Right cardiac atrium (tissue), 5 donors: ENCODE measurements at regions not wholly inside any gene's neighbourhood (a gene's known extent, or its start where the extent isn't known, plus 50 kb on each side); places are given as distances from the start of the nearest gene placed in this dataset.

Experiments
- ATAC-seq, 2 donors: fragments of 200-7000 bp; cut with Tn5 transposase; one replicate each; pipeline versions ENCODE4 v1.8.0 to v1.9.1; 2020; ENCODE audit warnings: moderate library complexity in 2 of 2, mild to moderate bottlenecking in 1 of 2
- DNase-seq, 3 donors: peaks; one replicate each; pipeline ENCODE4 v3.0.0-alpha.2; 2020
- H3K27ac ChIP-seq: one replicate; pipeline ENCODE4 v1.5.1; 2013; ENCODE audit warnings: mild to moderate bottlenecking, low read length, control low read depth, moderate library complexity
- H3K27me3 ChIP-seq: one replicate; pipeline ENCODE4 v1.6.1; 2013; ENCODE audit not compliant: control insufficient read depth, insufficient read depth
- H3K4me1 ChIP-seq: one replicate; pipeline ENCODE4 v1.6.1; 2013; ENCODE audit warnings: low read length; ENCODE audit not compliant: control insufficient read depth, insufficient read depth
- H3K4me3 ChIP-seq: one replicate; pipeline ENCODE4 v1.5.1; 2013; ENCODE audit warnings: low read length, control low read depth
- H3K9me3 ChIP-seq: one replicate; pipeline ENCODE4 v1.6.1; 2013; ENCODE audit warnings: low read length; ENCODE audit not compliant: control insufficient read depth
- WGBS: extraction: QIAGEN DNeasy Blood & Tissue Kit; methylation state at CpG from one replicate; pipeline ENCODE4 v1.1.7; 2013; 5-methylcytosine and 5-hydroxymethylcytosine counted together
- intact Hi-C, 4 donors: fragments of 100-400 bp; cut with DNase I; formaldehyde crosslinking; loops; one replicate each; pipeline versions ENCODE4 v1.11.0 to v1.14.0; 2022 to 2023
- donor health status: healthy with polysubstance abuse.
- donor health status: DM: no; HTN: yes; CAD: no.
- donor health status: DM: no; HTN: no; CAD: no.
- donor health status: DM: no; HTN: yes; CAD: no; lungs with severe emphysema.
- donor health status: DM: yes; HTN: yes; CAD: no.

DNA sequence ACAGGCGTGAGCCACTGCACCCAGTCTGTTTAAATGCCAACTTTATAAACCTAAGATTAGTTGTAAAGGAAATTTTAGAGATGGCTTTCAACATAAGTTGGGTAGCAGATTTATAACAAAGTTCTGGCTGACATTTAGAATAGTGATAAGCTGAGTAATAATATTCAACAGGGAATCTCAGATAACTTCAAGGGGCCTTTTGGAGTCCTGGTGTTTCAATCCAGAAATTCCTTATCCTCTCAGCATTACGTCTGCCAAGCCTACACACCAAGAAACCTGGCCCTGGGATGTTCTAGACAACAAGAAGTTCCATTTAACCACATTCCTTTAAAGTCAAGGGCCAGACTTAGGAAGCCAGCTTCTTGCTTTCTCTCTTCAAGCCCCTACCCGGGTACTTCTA lies 59.5 kb upstream of the DYRK2 start:
- no peaks in the 10 kb centered on the region for H3K4me1 ChIP-seq
- WGBS = 66% methylated on average over 3 of the region's 3 CpGs
- H3K27me3 ChIP-seq = no peaks in the 10 kb centered on the region
- no peak overlapping the region for H3K4me3 ChIP-seq
- no peak for DNase-seq
- intact Hi-C loops = no loop called here
- peak in 1 of 2 donors; percentile 70 for ATAC-seq
- no peaks in the 10 kb centered on the region for H3K9me3 ChIP-seq
- H3K27ac ChIP-seq = no peak overlapping the region

DNA sequence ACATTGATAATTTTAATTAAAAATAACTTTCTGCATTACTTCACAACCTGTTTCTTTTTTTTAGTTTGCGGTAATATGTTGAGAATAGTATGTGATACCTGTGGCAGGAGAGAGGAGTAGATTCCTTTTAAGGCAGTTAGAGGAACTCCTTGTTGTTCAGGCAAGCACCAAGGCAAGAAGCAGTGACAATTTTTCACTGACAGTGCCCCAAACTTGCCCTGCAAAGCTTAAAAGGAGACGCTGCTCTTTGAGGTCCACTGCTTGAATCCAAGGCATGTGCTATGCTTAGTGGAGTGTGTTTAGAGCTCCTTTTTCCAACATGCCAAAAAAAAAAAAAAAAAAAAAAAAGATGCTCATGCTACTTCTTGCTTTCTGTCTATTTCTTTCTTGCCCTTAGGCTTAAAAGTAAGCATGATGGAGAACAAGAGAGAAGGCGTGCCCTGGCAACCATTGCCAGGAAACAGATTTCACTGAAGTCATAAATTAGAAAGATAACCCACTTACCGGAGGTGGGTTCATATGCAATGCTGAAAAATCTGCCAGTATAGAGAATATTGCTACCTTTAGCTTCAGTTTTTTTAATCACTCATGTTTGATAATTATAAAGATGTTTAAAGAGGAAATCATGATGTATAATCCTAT lies 58.3 kb upstream of the DYRK2 start:
- DNase-seq (no peak), ATAC-seq (no peak)
- Histone ChIP-seq H3K4me1 (no peaks in the 10 kb centered on the region), H3K4me3 (no peak overlapping the region), H3K9me3 (no peaks in the 10 kb centered on the region), H3K27ac (no peak overlapping the region), H3K27me3 (no peaks in the 10 kb centered on the region)
- WGBS = 72% methylated on average over 4 of the region's 4 CpGs
- intact Hi-C loops = no loop called here

DNA sequence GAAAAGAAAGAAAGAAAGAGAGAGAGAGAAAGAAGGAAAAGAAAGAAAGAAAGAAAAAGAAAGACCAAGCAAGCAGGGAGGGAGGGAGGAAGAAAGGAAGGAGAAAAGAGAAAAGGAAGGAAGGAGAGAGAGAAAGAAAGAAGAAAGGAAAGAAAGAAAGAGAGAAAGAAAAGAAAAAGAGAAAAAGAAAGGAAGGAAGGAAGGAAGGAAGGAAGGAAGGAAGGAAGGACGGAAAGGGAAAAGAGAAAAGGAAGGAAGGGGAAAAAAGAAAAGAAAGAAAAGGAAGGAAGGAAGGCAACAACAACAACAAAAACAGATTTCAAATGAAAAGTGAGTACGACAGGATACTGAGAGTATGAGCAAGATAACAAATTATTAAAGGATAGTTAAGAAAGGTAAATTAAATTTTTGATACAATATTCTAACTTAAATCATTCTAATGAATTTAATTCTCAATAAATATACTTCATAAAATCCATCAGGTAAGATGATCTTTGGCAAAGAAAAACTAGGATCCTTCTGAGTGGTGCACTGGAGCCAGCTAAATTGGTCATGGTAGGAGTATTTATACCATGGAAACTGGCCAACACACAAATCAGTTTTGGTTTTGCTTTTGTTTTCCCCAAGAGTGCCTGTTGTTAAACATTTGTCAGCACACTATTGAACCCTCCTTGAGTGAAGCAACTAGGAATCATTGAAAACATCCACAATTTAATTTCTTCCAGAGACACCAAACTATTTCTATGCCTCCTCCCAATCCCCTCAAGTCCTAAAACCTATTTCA lies 56.1 kb upstream of the DYRK2 start:
- DNase-seq (no peak), ATAC-seq (peak; percentile 71 to 78)
- 75% methylated on average over 2 of the region's 2 CpGs for WGBS
- no peaks in the 10 kb centered on the region for H3K27me3 ChIP-seq
- intact Hi-C loops = no loop called here
- H3K27ac ChIP-seq = no peak overlapping the region
- H3K4me3 ChIP-seq = no peak overlapping the region
- H3K4me1 ChIP-seq = no peaks in the 10 kb centered on the region
- H3K9me3 ChIP-seq = no peaks in the 10 kb centered on the region

DNA sequence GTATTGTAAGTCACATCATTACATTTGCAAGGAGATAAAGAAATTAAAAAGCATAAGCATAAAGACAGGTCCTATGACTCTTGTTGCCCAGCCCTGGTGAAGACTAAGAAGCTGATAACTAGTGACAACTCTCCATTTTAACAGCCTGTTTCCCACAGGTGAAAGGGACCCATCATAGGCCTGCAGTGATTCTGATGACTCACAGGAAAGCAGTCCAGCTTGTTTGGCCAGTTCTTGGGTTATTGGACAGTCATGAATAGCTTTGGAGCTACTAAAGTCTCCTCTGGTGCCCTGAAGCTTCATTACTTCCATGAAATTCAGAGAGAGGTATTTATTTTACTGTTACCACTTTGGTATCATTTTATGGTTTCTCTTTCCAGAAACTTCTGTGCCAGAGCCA lies 55.5 kb upstream of the DYRK2 start:
- H3K4me3 ChIP-seq = no peak overlapping the region
- no peaks in the 10 kb centered on the region for H3K9me3 ChIP-seq
- no peaks in the 10 kb centered on the region for H3K27me3 ChIP-seq
- intact Hi-C loops = no loop called here
- DNase-seq (no peak), ATAC-seq (peak; percentile 27 to 37)
- no peak overlapping the region for H3K27ac ChIP-seq
- no peaks in the 10 kb centered on the region for H3K4me1 ChIP-seq

DNA sequence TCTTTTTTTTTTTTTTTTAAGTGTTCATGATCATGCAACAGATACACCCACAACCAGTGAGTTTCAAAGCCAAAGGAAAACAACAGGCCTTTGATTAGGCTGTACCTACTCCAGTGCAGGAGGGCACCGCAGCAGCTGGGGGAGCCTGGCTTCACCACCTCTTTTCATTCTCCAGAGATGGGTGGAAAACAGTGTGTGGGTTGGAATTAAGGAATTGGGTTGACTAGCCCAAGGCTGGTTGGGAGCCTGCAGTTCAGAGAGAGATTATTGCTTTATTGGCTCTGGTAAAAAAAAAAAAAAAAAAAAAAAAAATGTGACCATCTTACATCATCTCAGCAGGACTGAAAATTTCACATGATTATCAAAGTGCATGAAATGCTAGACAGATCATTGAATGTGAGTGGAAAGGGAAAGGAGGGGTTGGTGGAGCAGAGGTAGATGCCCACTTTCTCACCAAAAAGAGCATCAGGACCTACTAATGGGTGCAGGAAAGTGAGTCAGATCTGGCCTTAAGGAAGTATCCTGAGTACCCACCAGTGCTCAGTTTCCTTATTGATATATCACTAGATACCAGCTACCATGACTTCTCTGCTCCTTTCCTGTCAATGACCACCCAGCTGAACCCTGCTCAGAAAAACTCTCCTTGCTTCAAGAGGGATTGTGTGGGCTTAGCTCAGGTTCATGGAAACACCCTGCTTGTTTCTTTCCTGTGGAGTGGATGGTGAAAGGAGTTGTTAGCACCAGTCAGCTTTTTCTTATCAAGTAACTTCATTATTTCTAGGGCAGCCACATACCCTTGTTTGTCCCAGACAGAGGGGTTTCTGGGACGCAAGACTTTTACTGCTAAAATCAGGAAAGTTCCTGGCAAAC lies 54.8 kb upstream of the DYRK2 start:
- DNase-seq = no peak
- Histone ChIP-seq H3K4me1 (no peaks in the 10 kb centered on the region), H3K9me3 (no peaks in the 10 kb centered on the region), H3K27ac (no peak overlapping the region), H3K27me3 (no peaks in the 10 kb centered on the region), H3K4me3 (no peak overlapping the region)
- WGBS = 76% methylated on average over 2 of the region's 2 CpGs
- intact Hi-C loops = no loop called here
- ATAC-seq = peak in 1 of 2 donors; percentile 20

DNA sequence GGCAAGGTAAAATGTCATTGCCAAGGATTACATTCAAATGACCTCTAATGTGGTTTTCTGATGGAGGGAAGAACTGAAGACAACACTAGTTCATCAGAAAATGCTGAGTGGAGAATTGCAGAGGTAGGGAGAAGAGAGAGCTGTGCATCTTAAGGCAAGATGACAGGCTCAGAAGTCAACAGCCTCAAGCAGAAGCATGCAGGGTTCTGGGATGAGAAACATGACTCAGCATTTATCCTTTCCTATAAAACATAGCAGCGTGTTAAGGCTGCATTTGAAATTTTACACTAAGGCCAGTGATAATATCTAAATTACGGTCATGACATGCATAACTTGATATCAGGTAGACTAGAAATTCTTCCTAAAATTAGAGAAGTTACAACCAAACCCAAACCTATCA lies 53.7 kb upstream of the DYRK2 start:
- ATAC-seq = no peak

DNA sequence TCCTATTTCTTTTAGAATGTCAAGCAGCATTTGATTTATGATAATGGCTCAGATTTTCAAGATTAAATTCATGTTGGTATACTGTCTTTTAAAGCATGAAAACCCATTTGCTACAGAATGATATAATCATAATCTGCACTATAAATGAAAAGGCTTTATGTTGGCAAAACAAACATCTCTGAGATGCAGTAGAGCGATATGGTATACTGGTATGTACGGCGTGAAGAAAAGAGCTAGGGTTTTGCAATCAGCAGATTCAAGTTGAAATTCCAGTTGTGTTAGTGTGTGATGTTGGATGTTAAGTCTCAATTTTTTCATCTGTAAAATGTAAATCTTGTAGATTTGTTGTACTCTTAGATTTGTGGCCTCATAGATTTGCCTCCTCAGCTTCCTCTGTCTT lies 53.2 kb upstream of the DYRK2 start:
- 63% methylated on average over 3 of the region's 3 CpGs for WGBS

More for the DNA sequence above, 53.7 kb upstream of the DYRK2 start:
- H3K27ac ChIP-seq = no peak overlapping the region
- no peak for DNase-seq
- no peaks in the 10 kb centered on the region for H3K4me1 ChIP-seq
- no peak overlapping the region for H3K4me3 ChIP-seq
- H3K27me3 ChIP-seq = no peaks in the 10 kb centered on the region
- intact Hi-C loops = no loop called here
- WGBS = 83% methylated on average over 2 of the region's 2 CpGs
- no peaks in the 10 kb centered on the region for H3K9me3 ChIP-seq

DNA sequence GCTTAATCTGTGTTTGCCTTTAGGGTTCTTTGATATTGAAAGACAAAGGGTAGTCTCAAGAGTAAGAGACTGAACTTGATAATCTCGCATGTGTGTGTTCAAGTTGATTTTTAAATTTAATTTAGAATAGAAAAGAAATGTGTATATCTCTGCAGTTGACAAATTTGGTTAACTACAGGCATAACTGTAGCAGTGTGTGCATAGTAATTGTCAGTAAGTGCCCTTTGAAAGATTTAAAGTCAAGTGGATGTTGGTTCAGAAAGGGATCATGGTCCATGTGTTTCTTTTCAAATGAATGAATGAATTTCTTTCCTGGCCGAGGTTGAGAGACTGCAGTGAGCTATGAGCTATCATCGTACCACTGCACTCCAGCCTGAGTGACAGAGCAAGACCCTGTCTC lies 49.9 kb upstream of the DYRK2 start:
- intact Hi-C loops = no loop called here
- no peaks in the 10 kb centered on the region for H3K27me3 ChIP-seq
- H3K4me1 ChIP-seq = no peaks in the 10 kb centered on the region
- ATAC-seq (no peak), DNase-seq (no peak)
- H3K27ac ChIP-seq = no peak overlapping the region
- H3K9me3 ChIP-seq = no peaks in the 10 kb centered on the region
- no peak overlapping the region for H3K4me3 ChIP-seq
- 86% methylated on average over 3 of the region's 3 CpGs for WGBS

More for the DNA sequence above, 53.2 kb upstream of the DYRK2 start:
- ATAC-seq (no peak), DNase-seq (no peak)
- no peaks in the 10 kb centered on the region for H3K9me3 ChIP-seq
- no peaks in the 10 kb centered on the region for H3K4me1 ChIP-seq
- no peak overlapping the region for H3K27ac ChIP-seq
- intact Hi-C loops = no loop called here
- H3K27me3 ChIP-seq = no peaks in the 10 kb centered on the region
- H3K4me3 ChIP-seq = no peak overlapping the region
